Astrocyte (in vitro differentiated cells and primary cell): ENCODE measurements at regions not wholly inside any gene's neighbourhood (a gene's known extent, or its start where the extent isn't known, plus 50 kb on each side); places are given as distances from the start of the nearest gene placed in this dataset.

Experiments
- DNase-seq: peaks from one replicate; pipeline ENCODE4 v3.0.0-alpha.2; 2010; ENCODE audit warnings: low read depth
- FAIRE-seq: peaks from 2 replicates; lab custom pipeline; 2011; peaks lifted over from hg19 to GRCh38; lab: Jason Lieb, UNC
- H2AFZ ChIP-seq: 2 replicates; pipeline ENCODE4 v1.6.0; 2012; ENCODE audit warnings: low read depth, low read length, inconsistent platforms
- H3K27ac ChIP-seq: 2 replicates; pipeline ENCODE4 v1.5.1; 2011; ENCODE audit warnings: low read depth, low read length, inconsistent platforms
- H3K27me3 ChIP-seq: 2 replicates; pipeline ENCODE4 v1.6.0; 2011; ENCODE audit warnings: low read length, inconsistent platforms; ENCODE audit not compliant: insufficient read depth
- H3K36me3 ChIP-seq: 2 replicates; pipeline ENCODE4 v1.5.1; 2011; ENCODE audit warnings: low read length, inconsistent platforms; ENCODE audit not compliant: insufficient read depth
- H3K4me1 ChIP-seq: 2 replicates; pipeline ENCODE4 v1.5.1; 2011; ENCODE audit warnings: low read length, inconsistent platforms; ENCODE audit not compliant: insufficient read depth
- H3K4me2 ChIP-seq: 2 replicates; pipeline ENCODE4 v1.6.0; 2012; ENCODE audit warnings: low read length, inconsistent platforms
- H3K4me3 ChIP-seq: 2 replicates; pipeline ENCODE4 v1.5.1; 2011; ENCODE audit warnings: low read depth, mild to moderate bottlenecking, low read length, inconsistent platforms; ENCODE audit not compliant: insufficient read depth
- H3K79me2 ChIP-seq: 2 replicates; pipeline ENCODE4 v1.6.0; 2012; ENCODE audit warnings: mild to moderate bottlenecking, low read length, inconsistent platforms; ENCODE audit not compliant: insufficient read depth
- H3K9ac ChIP-seq: 2 replicates; pipeline ENCODE4 v1.6.0; 2012; ENCODE audit warnings: mild to moderate bottlenecking, low read length, inconsistent platforms
- H3K9me3 ChIP-seq: 2 replicates; pipeline ENCODE4 v1.5.1; 2012; ENCODE audit warnings: low read depth, mild to moderate bottlenecking, low read length, inconsistent platforms; ENCODE audit not compliant: insufficient read depth
- H4K20me1 ChIP-seq: 2 replicates; pipeline ENCODE4 v1.6.0; 2012; ENCODE audit warnings: low read length, inconsistent platforms; ENCODE audit not compliant: insufficient read depth
- H3K27ac Mint-ChIP-seq: one replicate; pipeline ENCODE4 v1.8.0; 2021; ENCODE audit warnings: mild to moderate bottlenecking, mixed read lengths; ENCODE audit not compliant: unreplicated experiment
- H3K27me3 Mint-ChIP-seq: one replicate; pipeline ENCODE4 v1.8.0; 2021; ENCODE audit warnings: low read depth, mixed read lengths; ENCODE audit not compliant: unreplicated experiment
- H3K36me3 Mint-ChIP-seq: one replicate; pipeline ENCODE4 v1.8.0; 2021; ENCODE audit warnings: low read depth, mixed read lengths; ENCODE audit not compliant: unreplicated experiment
- H3K4me1 Mint-ChIP-seq: one replicate; pipeline ENCODE4 v1.8.0; 2021; ENCODE audit warnings: low read depth, mixed read lengths; ENCODE audit not compliant: unreplicated experiment
- H3K4me3 Mint-ChIP-seq: one replicate; pipeline ENCODE4 v1.8.0; 2021; ENCODE audit warnings: mild to moderate bottlenecking, moderate library complexity, mixed read lengths; ENCODE audit not compliant: unreplicated experiment
- H3K9me3 Mint-ChIP-seq: one replicate; pipeline ENCODE4 v1.8.0; 2021; ENCODE audit warnings: mild to moderate bottlenecking, mixed read lengths; ENCODE audit not compliant: unreplicated experiment
- EZH2 ChIP-seq: IDR thresholded peaks from 2 replicates; pipeline ENCODE4 v1.6.1; 2012; ENCODE audit warnings: mild to moderate bottlenecking, low read length, inconsistent platforms; ENCODE audit not compliant: insufficient read depth
- TF ChIP-seq, protein P1 (sequence below): IDR thresholded peaks from 2 replicates; pipeline ENCODE4 v1.5.1; 2011; ENCODE audit warnings: low read depth, mild to moderate bottlenecking, inconsistent platforms, low read length, moderate library complexity; ENCODE audit not compliant: insufficient read depth

DNA sequence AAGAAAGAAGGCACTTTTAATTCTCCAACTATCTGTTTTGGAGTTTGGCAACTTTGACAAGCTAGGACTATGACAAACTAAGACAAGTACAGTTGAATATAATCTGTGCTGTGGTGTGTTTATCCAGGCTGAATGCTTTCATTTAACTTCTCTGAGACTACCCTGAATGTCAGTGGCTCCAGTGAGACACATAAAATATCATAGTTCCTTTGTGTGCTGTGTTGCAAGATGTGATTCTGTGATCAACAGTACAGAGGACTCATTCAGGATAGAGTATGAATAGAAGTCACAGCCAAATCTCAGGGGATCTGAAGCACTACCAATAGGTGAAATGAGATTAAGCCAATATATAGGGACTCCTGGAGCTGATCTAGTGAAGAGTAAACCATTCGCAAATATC lies 876.9 kb upstream of the FBXO33 start:
- FAIRE-seq: no peak
- no peak overlapping the region for H3K4me3 ChIP-seq
- H3K36me3 Mint-ChIP-seq: no peaks in the 10 kb centered on the region
- H3K27ac ChIP-seq: no peak overlapping the region
- no peak for DNase-seq
- H3K9me3 ChIP-seq: no peaks in the 10 kb centered on the region
- no peaks in the 10 kb centered on the region for H3K4me1 Mint-ChIP-seq
- H3K9ac ChIP-seq: no peak overlapping the region
- H3K9me3 Mint-ChIP-seq: no peaks in the 10 kb centered on the region
- H3K27me3 ChIP-seq: no peaks in the 10 kb centered on the region
- no peak overlapping the region for H3K4me2 ChIP-seq
- no peaks in the 10 kb centered on the region for H3K36me3 ChIP-seq
- H3K79me2 ChIP-seq: no peaks in the 10 kb centered on the region
- H4K20me1 ChIP-seq: no peaks in the 10 kb centered on the region
- no peaks in the 10 kb centered on the region for H3K27me3 Mint-ChIP-seq
- H3K4me1 ChIP-seq: no peaks in the 10 kb centered on the region
- no peak overlapping the region for H3K27ac Mint-ChIP-seq
- no peak for TF ChIP-seq EZH2
- TF ChIP-seq, protein P1, sequence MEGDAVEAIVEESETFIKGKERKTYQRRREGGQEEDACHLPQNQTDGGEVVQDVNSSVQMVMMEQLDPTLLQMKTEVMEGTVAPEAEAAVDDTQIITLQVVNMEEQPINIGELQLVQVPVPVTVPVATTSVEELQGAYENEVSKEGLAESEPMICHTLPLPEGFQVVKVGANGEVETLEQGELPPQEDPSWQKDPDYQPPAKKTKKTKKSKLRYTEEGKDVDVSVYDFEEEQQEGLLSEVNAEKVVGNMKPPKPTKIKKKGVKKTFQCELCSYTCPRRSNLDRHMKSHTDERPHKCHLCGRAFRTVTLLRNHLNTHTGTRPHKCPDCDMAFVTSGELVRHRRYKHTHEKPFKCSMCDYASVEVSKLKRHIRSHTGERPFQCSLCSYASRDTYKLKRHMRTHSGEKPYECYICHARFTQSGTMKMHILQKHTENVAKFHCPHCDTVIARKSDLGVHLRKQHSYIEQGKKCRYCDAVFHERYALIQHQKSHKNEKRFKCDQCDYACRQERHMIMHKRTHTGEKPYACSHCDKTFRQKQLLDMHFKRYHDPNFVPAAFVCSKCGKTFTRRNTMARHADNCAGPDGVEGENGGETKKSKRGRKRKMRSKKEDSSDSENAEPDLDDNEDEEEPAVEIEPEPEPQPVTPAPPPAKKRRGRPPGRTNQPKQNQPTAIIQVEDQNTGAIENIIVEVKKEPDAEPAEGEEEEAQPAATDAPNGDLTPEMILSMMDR: no peak
- no peak overlapping the region for H3K4me3 Mint-ChIP-seq
- no peak overlapping the region for H2AFZ ChIP-seq

DNA sequence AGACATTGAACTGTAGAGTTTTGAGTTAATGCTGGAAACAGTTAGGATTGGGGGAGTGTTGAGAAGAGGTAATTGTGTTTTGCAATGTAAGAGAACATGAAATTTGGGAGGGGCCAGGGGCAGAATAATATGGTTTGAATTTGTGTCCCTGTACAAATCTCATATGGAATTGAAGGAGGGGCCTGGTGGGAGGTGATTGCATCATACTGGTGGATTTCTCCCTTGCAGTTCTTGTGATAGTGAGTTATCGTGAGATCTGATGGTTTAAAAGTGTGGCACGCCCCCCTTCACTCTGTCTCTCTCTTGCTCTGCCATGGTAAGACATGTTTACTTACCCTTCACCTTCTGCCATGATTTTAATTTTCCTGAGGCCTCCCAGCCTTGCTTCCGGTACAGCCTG lies 876.0 kb upstream of the FBXO33 start:
- Mint-ChIP-seq H3K27ac (no peak overlapping the region), H3K36me3 (no peaks in the 10 kb centered on the region), H3K27me3 (no peaks in the 10 kb centered on the region), H3K9me3 (no peaks in the 10 kb centered on the region), H3K4me1 (no peaks in the 10 kb centered on the region), H3K4me3 (no peak overlapping the region)
- Histone ChIP-seq H2AFZ (no peak overlapping the region), H3K79me2 (no peaks in the 10 kb centered on the region), H3K4me2 (no peak overlapping the region), H3K27me3 (no peaks in the 10 kb centered on the region), H3K4me3 (no peak overlapping the region), H3K9me3 (no peaks in the 10 kb centered on the region), H3K4me1 (no peaks in the 10 kb centered on the region), H3K27ac (no peak overlapping the region), H3K9ac (no peak overlapping the region), H3K36me3 (no peaks in the 10 kb centered on the region), H4K20me1 (no peaks in the 10 kb centered on the region)
- DNase-seq: no peak
- FAIRE-seq: no peak
- TF ChIP-seq, protein P1: no peak
- TF ChIP-seq EZH2: no peak

DNA sequence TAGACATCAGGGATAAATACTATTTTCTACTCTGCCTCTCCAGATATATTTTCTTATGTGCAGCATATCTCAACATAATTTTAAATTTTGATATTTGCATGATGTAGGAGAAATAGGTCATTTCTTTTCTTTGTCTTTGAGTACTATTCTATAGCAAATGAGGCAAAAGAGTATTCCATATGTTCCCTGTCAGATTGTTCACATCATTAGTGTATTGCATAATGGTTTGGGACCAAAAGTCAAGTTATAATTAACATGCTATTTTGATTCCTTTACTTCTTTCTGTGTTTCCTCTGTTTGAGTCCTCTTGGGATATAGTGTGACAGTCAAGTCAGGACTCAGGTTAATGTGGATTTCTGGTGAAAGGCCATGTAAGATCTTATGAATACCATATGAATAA lies 864.6 kb upstream of the FBXO33 start:
- no peaks in the 10 kb centered on the region for H3K27me3 Mint-ChIP-seq
- H3K9ac ChIP-seq: no peak overlapping the region
- TF ChIP-seq, protein P1: no peak
- no peak for TF ChIP-seq EZH2

More for the DNA sequence above, 864.6 kb upstream of the FBXO33 start:
- Mint-ChIP-seq H3K27ac (no peak overlapping the region), H3K9me3 (no peaks in the 10 kb centered on the region), H3K36me3 (no peaks in the 10 kb centered on the region), H3K4me3 (no peak overlapping the region), H3K4me1 (no peaks in the 10 kb centered on the region)
- Histone ChIP-seq H3K9me3 (no peaks in the 10 kb centered on the region), H3K4me3 (no peak overlapping the region), H2AFZ (no peak overlapping the region), H3K79me2 (no peaks in the 10 kb centered on the region), H3K27ac (no peak overlapping the region), H3K4me2 (no peak overlapping the region), H3K27me3 (no peaks in the 10 kb centered on the region), H3K4me1 (no peaks in the 10 kb centered on the region), H3K36me3 (no peaks in the 10 kb centered on the region), H4K20me1 (no peaks in the 10 kb centered on the region)
- FAIRE-seq (no peak), DNase-seq (no peak)
